Neural cell (in vitro differentiated cells): ENCODE measurements at regions not wholly inside any gene's neighbourhood (a gene's known extent, or its start where the extent isn't known, plus 50 kb on each side); places are given as distances from the start of the nearest gene placed in this dataset.

ENCODE experiments used
- H2AFZ ChIP-seq: fragments of 200-600, 300-800 bp; sonication (generic), shearing (Covaris generic); 2 replicates; pipeline ENCODE4 v1.6.0; 2014; ENCODE audit warnings: low read depth, mild to moderate bottlenecking, antibody characterized with exemption, low read length, moderate library complexity
- H3F3A ChIP-seq: fragments of 200-600 bp; shearing (Covaris generic); 2 replicates; pipeline ENCODE4 v1.6.1; 2016; ENCODE audit warnings: mild to moderate bottlenecking, moderate library complexity, mixed read lengths, antibody characterized with exemption, low read length; ENCODE audit not compliant: insufficient read depth, poor library complexity, severe bottlenecking
- H3K27ac ChIP-seq: fragments of 200-600, 300-800 bp; sonication (generic), shearing (Covaris generic); 2 replicates; pipeline ENCODE4 v1.5.1; 2014; ENCODE audit warnings: mild to moderate bottlenecking, low read length, moderate library complexity
- H3K27me3 ChIP-seq: fragments of 300-800, 200-600 bp; sonication (generic), shearing (Covaris generic); 2 replicates; pipeline ENCODE4 v1.6.0; 2014; ENCODE audit warnings: mild to moderate bottlenecking, low read depth, low read length, moderate library complexity; ENCODE audit not compliant: insufficient read depth
- H3K36me3 ChIP-seq: fragments of 300-800, 200-600 bp; sonication (generic), shearing (Covaris generic); 2 replicates; pipeline ENCODE4 v1.5.1; 2014; ENCODE audit warnings: mild to moderate bottlenecking, antibody characterized with exemption, low read length, moderate library complexity; ENCODE audit not compliant: insufficient read depth
- H3K4me2 ChIP-seq: fragments of 300-800, 200-600 bp; sonication (generic), shearing (Covaris generic); 2 replicates; pipeline ENCODE4 v1.6.0; 2014; ENCODE audit warnings: mild to moderate bottlenecking, low read length
- H3K4me3 ChIP-seq: fragments of 300-800, 200-600 bp; sonication (generic), shearing (Covaris generic); 2 replicates; pipeline ENCODE4 v1.5.1; 2014; ENCODE audit warnings: mild to moderate bottlenecking, low read length, moderate library complexity
- H3K79me2 ChIP-seq: fragments of 200-600 bp; shearing (Covaris generic); replicated peaks from 2 replicates; pipeline ENCODE4 v1.6.0; 2014; ENCODE audit warnings: mild to moderate bottlenecking, low read length, moderate library complexity; ENCODE audit not compliant: insufficient read depth
- H3K9ac ChIP-seq: fragments of 300-800, 200-600 bp; sonication (generic), shearing (Covaris generic); 2 replicates; pipeline ENCODE4 v1.6.1; 2016; ENCODE audit warnings: mild to moderate bottlenecking, low read length, mixed read lengths
- H3K9me2 ChIP-seq: fragments of 200-600 bp; shearing (Covaris generic); 2 replicates; pipeline ENCODE4 v1.6.1; 2016; ENCODE audit warnings: mild to moderate bottlenecking, low read length, mixed read lengths; ENCODE audit not compliant: insufficient read depth
- H3K9me3 ChIP-seq: fragments of 200-600, 300-800 bp; sonication (generic), shearing (Covaris generic); 2 replicates; pipeline ENCODE4 v1.6.1; 2016; ENCODE audit warnings: mild to moderate bottlenecking, mixed run types, low read length, moderate library complexity, mixed read lengths
- H4K20me1 ChIP-seq: fragments of 200-600 bp; shearing (Covaris generic); 2 replicates; pipeline ENCODE4 v1.6.1; 2016; ENCODE audit warnings: mild to moderate bottlenecking, mixed run types; ENCODE audit not compliant: insufficient read depth
- CTCF ChIP-seq: fragments of 450-650 bp; IDR thresholded peaks from 2 replicates; pipeline ENCODE4 v1.5.1; 2014; ENCODE audit warnings: antibody characterized with exemption, mild to moderate bottlenecking, moderate library complexity; ENCODE audit not compliant: poor library complexity, severe bottlenecking
- EP300 ChIP-seq: fragments of 450-650 bp; conservative IDR thresholded peaks from 2 replicates; pipeline ENCODE4 v1.6.1; 2014; ENCODE audit warnings: antibody characterized with exemption, mild to moderate bottlenecking, moderate library complexity; ENCODE audit not compliant: poor library complexity, severe bottlenecking
- EZH2 ChIP-seq: fragments of 200-600, 300-800 bp; shearing (Covaris generic), sonication (generic); IDR thresholded peaks from 2 replicates; pipeline ENCODE4 v1.6.1; 2014; ENCODE audit warnings: antibody characterized with exemption, low read length, borderline replicate concordance, mild to moderate bottlenecking; ENCODE audit not compliant: insufficient read depth, poor library complexity, severe bottlenecking
- MXI1 ChIP-seq: fragments of 450-650 bp; conservative IDR thresholded peaks from 2 replicates; pipeline ENCODE4 v1.6.1; 2014; ENCODE audit warnings: antibody characterized with exemption, mild to moderate bottlenecking; ENCODE audit not compliant: poor library complexity, severe bottlenecking
- POLR2AphosphoS5 ChIP-seq: IDR thresholded peaks from 2 replicates; pipeline ENCODE4 v1.6.1; 2012
- RAD21 ChIP-seq: fragments of 450-650 bp; conservative IDR thresholded peaks from 2 replicates; pipeline ENCODE4 v1.6.1; 2014; ENCODE audit warnings: antibody characterized with exemption, mild to moderate bottlenecking, moderate library complexity
- REST ChIP-seq: IDR thresholded peaks from 2 replicates; pipeline ENCODE4 v1.6.1; 2012; ENCODE audit warnings: borderline replicate concordance
- SMC3 ChIP-seq: fragments of 450-650 bp; conservative IDR thresholded peaks from 2 replicates; pipeline ENCODE4 v1.6.1; 2014; ENCODE audit warnings: antibody characterized with exemption, mild to moderate bottlenecking, moderate library complexity; ENCODE audit not compliant: poor library complexity
- TAF1 ChIP-seq: IDR thresholded peaks from 2 replicates; pipeline ENCODE4 v1.6.1; 2012; ENCODE audit warnings: low read depth

DNA sequence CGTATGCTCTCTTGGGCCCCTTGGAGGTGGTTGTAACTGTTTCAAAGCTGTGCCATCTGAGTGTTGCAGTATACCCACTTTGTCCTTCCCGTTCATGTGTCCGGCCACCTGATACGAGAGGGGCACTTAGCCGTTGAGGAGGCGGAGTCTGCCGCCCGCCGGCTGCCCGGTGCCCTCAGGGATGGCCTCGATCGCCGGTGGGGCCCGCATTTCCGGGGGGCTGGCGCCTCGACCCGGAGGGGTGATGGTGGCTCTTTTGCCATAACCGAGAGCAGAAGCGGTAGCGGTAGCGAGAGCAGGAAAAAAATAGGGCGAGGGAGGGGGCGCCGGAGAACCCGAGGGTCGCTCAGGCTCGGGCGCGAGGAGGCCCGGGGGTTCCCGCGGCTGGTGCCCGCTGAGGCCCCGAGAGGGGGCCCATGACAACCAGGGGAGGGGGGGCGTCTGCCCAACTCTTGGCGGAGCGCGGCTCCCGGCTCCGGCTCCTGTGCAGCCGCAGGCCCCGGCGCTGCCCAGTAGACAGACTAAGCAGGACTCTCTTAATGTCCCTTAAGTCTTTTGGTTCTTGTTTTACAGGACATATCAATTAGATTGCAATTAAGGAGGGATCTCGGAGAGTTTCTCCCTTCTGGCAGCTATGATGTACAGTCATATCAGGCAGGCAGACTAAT is 342.7 kb upstream of the SGCG start:
- Histone ChIP-seq H2AFZ (no peak overlapping the region), H3K27me3 (no peaks in the 10 kb centered on the region)

More for the DNA sequence above, 342.7 kb upstream of the SGCG start:
- TF ChIP-seq CTCF (no peak), REST (no peak), EZH2 (no peak), POLR2AphosphoS5 (no peak), SMC3 (no peak), EP300 (no peak), MXI1 (no peak), RAD21 (no peak), TAF1 (no peak)
- Histone ChIP-seq H3K4me2 (no peak overlapping the region), H3K4me3 (no peak overlapping the region), H3K9me3 (no peaks in the 10 kb centered on the region), H3F3A (no peaks in the 10 kb centered on the region), H3K9ac (no peak overlapping the region), H3K36me3 (no peaks in the 10 kb centered on the region), H3K79me2 (no peaks in the 10 kb centered on the region), H3K9me2 (no peaks in the 10 kb centered on the region), H3K27ac (no peak overlapping the region), H4K20me1 (no peaks in the 10 kb centered on the region)
